HCT116 (cell line): ENCODE measurements at regions not wholly inside any gene's neighbourhood (a gene's known extent, or its start where the extent isn't known, plus 50 kb on each side); places are given as distances from the start of the nearest gene placed in this dataset.

ENCODE experiments used
- CTCF ChIP-seq, 3 experiments: fragments of 200-600 bp in 1 of 3; sonication (generic) in 1 of 3; IDR thresholded peaks in 2 of 3; conservative IDR thresholded peaks in 1 of 3; 2 replicates each; pipeline ENCODE4 v1.5.1; 2012 to 2017; ENCODE audit warnings: low read depth in 2 of 3, low read length in 2 of 3, antibody characterized with exemption in 1 of 3, borderline replicate concordance in 1 of 3, control low read depth in 1 of 3, mild to moderate bottlenecking in 1 of 3, mixed read lengths in 1 of 3, mixed run types in 1 of 3, moderate library complexity in 1 of 3; ENCODE audit not compliant: insufficient read depth in 1 of 3
- EZH2phosphoT487 ChIP-seq: fragments of 200-600 bp; IDR thresholded peaks from 2 replicates; pipeline ENCODE4 v1.6.1; 2018; ENCODE audit warnings: antibody characterized with exemption, borderline replicate concordance
- JUND ChIP-seq: IDR thresholded peaks from 2 replicates; pipeline ENCODE4 v1.6.1; 2012
- POLR2A ChIP-seq: IDR thresholded peaks from 2 replicates; pipeline ENCODE4 v1.7.0; 2011; ENCODE audit warnings: borderline replicate concordance; ENCODE audit not compliant: insufficient read depth, insufficient read length; ENCODE audit errors: extremely low read depth
- POLR2AphosphoS5 ChIP-seq: IDR thresholded peaks from 2 replicates; pipeline ENCODE4 v1.6.1; 2011; ENCODE audit warnings: mild to moderate bottlenecking, low read depth, low read length, moderate library complexity
- RAD21 ChIP-seq: IDR thresholded peaks from 2 replicates; pipeline ENCODE4 v1.6.1; 2012; ENCODE audit warnings: low read depth, mild to moderate bottlenecking
- SP1 ChIP-seq: IDR thresholded peaks from 2 replicates; pipeline ENCODE4 v1.6.1; 2012; ENCODE audit warnings: low read depth
- TF ChIP-seq, protein P1 (sequence below): IDR thresholded peaks from 2 replicates; pipeline ENCODE4 v1.6.1; 2012; ENCODE audit warnings: low read depth
- TF ChIP-seq, protein P2 (sequence below): IDR thresholded peaks from 2 replicates; pipeline ENCODE4 v1.6.1; 2012

DNA sequence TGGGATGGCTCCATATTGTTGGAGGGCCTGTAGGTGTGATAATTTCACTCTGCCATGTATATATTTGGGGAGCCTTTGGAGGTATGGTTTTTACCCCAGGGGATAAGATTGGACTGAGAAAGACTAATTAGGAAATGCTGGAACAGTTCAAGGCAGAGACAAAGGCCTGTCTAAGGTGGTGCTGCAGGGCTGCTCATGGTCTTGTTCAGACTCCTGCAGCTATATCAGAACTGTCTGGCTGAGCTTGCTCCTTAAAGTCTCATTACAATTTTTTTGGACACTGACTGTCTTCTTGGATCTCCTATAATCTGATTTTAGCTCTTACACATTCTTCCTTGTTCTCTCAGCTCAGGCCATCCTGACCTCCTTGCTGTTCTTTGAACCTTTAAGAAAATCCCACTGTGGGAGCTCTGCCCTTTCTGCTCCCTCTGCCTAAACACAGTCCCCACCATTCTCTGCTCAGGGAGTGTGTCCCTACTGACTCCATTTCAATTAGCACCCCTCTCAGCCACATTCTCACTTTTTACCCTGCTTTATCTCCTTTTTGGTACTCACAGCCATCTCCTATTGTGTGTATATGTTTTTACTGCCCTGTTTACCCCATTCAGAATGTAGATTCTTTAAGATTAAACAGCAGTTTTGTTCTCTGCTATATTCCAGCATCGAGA lies 468.7 kb upstream of the FANCL start:
- no peak for TF ChIP-seq CTCF (IDR thresholded peaks at IDR 0.05 in 2 of 3, conservative IDR thresholded peaks at IDR 0.05 in 1 of 3; ENCODE audit: borderline replicate concordance in 1 of 3, insufficient read depth in 1 of 3, low read depth in 2 of 3, low read length in 2 of 3)
- TF ChIP-seq POLR2A, result no peak
- no peak for TF ChIP-seq SP1
- no peak for TF ChIP-seq EZH2phosphoT487
- TF ChIP-seq RAD21, result no peak
- TF ChIP-seq, protein P1, sequence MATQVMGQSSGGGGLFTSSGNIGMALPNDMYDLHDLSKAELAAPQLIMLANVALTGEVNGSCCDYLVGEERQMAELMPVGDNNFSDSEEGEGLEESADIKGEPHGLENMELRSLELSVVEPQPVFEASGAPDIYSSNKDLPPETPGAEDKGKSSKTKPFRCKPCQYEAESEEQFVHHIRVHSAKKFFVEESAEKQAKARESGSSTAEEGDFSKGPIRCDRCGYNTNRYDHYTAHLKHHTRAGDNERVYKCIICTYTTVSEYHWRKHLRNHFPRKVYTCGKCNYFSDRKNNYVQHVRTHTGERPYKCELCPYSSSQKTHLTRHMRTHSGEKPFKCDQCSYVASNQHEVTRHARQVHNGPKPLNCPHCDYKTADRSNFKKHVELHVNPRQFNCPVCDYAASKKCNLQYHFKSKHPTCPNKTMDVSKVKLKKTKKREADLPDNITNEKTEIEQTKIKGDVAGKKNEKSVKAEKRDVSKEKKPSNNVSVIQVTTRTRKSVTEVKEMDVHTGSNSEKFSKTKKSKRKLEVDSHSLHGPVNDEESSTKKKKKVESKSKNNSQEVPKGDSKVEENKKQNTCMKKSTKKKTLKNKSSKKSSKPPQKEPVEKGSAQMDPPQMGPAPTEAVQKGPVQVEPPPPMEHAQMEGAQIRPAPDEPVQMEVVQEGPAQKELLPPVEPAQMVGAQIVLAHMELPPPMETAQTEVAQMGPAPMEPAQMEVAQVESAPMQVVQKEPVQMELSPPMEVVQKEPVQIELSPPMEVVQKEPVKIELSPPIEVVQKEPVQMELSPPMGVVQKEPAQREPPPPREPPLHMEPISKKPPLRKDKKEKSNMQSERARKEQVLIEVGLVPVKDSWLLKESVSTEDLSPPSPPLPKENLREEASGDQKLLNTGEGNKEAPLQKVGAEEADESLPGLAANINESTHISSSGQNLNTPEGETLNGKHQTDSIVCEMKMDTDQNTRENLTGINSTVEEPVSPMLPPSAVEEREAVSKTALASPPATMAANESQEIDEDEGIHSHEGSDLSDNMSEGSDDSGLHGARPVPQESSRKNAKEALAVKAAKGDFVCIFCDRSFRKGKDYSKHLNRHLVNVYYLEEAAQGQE, result no peak
- no peak for TF ChIP-seq POLR2AphosphoS5
- TF ChIP-seq, protein P2, sequence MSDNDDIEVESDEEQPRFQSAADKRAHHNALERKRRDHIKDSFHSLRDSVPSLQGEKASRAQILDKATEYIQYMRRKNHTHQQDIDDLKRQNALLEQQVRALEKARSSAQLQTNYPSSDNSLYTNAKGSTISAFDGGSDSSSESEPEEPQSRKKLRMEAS, result no peak
- TF ChIP-seq JUND, result no peak
